ENCODE measurements at regions not wholly inside any gene's neighbourhood (a gene's known extent, or its start where the extent isn't known, plus 50 kb on each side); places are given as distances from the start of the nearest gene placed in this dataset.
"Not testable (repeated sequence)": the region's sequence is repeated elsewhere in the genome, so short reads cannot be mapped to it uniquely, and the experiment has no call there.

DNA sequence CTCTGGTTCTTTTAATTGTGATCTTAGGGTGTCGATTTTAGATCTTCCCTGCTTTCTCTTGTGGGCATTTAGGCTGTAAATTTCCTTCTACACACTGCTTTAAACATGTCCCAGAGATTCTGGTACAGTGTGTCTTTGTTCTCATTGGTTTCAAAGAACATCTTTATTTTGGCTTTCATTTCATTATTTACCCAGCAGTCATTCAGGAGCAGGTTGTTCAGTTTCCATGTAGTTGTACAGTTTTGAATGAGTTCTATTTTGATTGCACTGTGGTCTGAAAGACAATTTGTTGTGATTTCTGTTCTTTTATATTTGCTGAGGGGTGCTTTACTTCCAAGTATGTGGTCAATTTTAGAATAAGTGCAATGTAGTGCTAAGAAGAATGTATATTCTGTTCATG lies 423.8 kb downstream of the PIK3C3 start:
- not testable (repeated sequence) for DNase-seq (ENCODE audit: low read depth in 4 of 4, low spot score in 2 of 4)

DNA sequence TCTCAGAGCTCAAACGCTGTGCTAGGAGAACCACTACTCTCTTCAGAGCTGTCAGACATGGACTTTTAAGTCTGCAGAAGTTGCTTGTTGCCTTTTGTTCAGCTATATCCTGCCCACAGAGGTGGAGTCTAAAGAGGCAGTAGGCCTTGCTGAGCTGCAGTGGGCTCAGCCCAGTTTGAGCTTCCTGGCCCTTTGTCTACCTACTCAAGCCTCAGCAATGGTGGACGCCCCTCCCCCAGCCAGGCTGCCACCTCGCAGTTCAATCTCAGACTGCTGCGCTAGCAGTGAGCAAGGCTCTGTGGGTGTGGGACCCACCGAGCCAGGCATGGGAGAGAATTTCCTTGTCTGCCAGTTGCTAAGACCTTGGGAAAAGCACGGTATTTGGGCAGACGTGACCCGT lies 426.2 kb downstream of the PIK3C3 start:
- DNase-seq (ENCODE audit: low read depth in 4 of 4, low spot score in 2 of 4): not testable (repeated sequence)

DNA sequence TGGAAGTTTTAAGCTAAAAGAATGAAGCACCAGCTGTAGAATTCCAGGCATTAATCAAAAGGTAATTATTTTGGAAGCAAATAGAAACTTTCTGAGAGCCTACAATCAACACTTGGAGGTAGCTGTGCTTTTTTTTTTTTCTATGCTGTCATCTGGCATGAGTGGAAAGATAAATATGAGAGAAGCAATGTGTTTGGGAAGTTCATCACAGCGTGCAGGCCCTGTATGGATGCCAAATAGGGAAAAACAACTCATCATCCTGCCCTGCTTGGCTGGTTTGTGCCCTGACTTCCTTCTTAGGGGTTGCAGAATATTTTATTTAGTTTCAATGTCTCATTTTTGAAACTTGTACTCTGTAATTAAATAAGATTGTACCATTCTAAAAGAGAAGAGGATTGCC lies 437.4 kb downstream of the PIK3C3 start:
- no peak for DNase-seq (ENCODE audit: low read depth in 4 of 4, low spot score in 2 of 4)

DNA sequence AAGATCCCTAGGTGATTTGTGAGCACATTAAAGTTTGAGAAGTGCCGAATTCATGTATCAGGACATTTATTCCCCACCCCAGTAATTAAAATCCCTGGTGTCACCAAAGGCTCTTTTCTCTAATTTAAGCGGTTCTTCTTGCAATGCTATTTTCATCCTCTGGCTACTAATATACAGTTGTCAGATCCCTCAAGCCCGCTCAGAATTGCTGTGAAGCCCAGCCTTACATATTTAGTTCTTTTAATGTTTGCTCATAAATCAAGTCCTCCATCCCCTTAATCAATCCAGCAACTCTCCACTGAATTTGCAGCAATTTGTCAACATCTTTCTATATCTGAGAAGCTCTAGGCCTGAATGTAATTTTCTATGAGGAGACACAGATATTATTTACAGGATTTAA lies 437.9 kb downstream of the PIK3C3 start:
- no peak for DNase-seq (ENCODE audit: low read depth in 4 of 4, low spot score in 2 of 4)

DNA sequence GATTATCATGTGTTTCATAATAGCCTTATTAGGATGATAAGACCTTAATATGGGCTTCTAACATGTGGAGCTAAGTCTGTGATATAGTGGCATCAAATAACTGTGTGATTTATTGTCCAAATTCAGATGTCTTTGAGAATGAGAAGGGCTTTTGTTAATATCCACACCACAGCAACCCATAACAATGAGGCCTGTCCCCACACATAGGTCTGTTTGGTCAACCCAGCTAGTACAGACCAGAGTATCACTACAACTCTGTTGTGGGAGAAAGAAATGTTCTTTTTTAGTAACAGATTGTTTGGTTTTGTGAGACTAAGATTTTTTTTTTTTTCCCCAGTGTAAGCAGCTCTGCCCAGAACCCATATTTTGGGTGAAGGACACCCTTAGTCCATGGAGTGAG lies 439.2 kb downstream of the PIK3C3 start:
- DNase-seq (ENCODE audit: low read depth in 4 of 4, low spot score in 2 of 4): no peak

DNA sequence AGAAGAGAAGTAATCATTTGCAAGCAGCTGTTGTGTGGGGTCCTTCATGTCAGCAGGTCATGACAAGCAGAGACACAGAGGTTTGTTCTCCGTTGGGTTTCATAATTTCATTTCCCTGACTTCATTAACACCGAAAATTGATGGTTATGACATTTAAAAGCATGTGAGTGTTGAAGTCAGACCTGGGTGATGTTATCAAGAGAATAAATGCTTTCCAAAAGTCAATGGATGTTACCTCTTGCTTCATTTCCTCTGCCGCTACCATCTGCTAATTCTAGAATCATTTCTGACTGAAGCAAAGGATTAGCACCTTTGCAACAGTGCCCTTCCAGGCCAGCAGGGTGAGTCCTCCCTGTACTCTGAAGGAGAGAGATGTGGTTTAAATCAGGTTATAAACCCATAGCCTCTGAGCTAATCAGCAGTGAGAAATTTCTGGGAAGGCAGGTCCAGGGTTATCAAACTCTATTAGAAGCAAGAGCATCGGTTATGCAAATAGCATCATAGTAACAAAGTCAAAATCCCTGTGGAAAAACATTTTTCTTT lies 446.2 kb downstream of the PIK3C3 start:
- no peak for DNase-seq (ENCODE audit: low read depth in 4 of 4, low spot score in 2 of 4)

DNA sequence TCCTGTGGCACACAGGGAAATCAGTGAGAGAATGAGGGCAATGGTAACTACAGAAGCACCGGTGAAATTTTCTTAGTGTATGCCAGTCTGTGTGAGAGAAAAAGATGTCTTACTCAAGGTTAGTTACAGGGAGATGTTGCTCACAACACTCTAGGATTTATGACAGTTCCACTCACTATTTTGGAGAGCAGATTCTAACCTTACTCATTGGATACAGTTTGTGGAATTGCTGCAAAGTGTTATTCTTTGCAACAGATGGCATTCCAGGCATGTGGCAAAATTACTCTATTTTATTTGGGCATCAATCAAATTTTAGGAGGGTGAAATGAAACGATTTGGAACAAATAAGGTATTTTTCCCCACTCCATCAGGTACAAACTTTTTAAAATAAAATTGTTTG lies 449.1 kb downstream of the PIK3C3 start:
- DNase-seq (ENCODE audit: low read depth in 4 of 4, low spot score in 2 of 4): no peak

DNA sequence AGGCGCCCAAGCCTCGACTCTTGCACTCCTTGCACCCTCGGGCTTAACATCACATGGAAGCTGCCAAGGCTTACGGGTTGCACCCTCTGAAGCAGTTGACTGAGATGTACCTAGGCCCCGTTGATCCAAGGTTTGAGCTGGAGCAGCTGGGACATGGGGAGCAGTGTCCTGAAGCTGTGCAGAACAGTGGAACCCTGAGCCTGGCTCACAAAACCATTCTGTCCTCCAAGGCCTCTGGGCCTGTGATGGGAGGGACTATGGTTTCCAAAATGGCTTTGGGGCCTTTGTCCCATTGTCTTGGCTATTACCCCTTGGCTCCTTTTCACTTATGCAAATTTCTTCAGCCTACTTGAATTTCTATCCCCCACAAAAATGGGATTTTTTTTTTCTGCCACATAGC lies 454.0 kb downstream of the PIK3C3 start:
- no peak for DNase-seq (ENCODE audit: low read depth in 4 of 4, low spot score in 2 of 4)

DNA sequence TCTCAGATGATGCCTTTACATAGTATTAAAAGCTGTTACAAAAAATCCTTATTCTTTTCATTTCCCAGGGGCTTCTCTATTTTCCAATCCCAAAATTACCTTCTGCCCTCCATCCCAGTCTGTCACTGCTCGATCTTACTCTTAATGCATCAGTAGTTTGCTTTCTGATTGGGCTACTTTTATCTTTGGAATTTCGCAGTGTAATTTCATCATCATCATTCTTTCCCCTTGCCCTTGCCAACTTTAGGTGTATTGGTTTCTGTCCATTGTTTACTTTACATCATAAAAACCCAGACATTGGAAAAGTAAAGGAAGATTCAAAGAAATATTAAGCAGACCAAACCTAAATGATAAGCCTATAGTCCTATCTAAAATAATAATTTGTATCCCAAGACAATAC lies 457.2 kb downstream of the PIK3C3 start:
- no peak for DNase-seq (ENCODE audit: low read depth in 4 of 4, low spot score in 2 of 4)

DNA sequence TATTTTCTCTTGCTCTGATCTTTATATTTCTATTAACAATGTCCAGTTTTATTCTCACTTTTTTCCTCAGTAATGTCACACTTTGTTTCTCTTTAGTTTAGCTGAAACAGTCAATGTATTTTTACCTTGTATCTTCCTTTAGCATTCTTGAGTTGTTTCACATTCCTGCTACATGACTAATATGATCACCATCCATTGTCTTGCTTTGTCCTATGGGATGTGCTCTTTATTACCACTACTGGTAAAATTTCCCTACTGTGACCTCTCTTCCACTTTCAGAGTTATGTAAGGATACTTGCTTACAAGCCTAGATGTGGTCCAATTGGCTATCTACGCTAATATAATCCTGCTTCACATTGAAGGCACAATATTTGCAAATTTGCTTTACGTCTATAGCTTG lies 457.9 kb downstream of the PIK3C3 start:
- DNase-seq (ENCODE audit: low read depth in 4 of 4, low spot score in 2 of 4): no peak

DNA sequence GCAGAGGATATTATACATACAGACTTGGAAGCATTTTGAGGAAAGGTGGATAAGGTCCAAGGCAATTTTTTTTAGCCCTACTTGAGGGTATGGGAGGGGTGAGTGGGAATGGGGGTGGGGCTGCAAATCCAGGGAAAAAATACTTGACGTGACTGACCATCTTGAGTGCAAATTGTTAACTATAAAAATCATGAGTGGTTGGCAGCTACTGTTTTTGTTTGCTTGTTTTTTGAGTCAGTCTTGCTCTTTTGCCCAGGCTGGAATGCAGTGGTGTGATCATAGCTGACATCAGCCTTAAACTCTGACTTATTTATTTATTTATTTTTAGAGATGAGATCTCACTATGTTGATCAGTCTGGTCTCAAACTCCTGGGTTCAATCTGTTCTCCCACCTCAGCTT lies 458.8 kb downstream of the PIK3C3 start:
- DNase-seq (ENCODE audit: low read depth in 4 of 4, low spot score in 2 of 4): no peak

DNA sequence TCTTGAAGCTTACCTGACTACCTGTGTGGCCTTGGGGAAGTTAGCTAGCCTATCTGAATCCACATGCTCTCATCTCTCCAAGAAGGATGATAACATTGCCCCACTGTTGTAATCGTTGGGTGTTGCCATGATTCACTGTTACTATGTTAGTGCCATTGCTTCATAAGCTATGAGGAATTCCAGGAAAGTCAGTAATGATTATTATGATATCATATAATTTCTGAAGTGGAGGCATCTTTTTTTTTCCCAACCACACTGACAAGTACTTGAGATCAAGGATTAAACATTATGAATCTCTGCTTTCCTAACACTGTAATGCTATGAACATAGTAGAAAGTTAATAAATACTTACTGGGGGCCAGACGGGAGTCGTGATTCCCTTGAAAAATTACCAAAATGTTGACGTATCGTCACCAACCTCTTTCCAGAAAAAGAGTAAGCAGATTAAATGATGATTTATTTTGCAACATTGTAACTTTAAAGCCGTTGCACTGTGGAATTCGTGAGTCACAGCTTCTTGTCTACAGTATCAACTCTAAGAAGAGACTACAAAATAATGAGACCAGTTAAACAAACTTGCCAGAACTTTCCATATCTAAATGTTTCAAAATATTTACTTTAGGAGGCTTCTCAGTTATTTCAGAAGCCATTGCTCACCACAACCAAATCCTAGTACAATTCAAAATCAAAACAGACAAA lies 459.9 kb downstream of the PIK3C3 start:
- DNase-seq (ENCODE audit: low read depth in 4 of 4, low spot score in 2 of 4): no peak

DNA sequence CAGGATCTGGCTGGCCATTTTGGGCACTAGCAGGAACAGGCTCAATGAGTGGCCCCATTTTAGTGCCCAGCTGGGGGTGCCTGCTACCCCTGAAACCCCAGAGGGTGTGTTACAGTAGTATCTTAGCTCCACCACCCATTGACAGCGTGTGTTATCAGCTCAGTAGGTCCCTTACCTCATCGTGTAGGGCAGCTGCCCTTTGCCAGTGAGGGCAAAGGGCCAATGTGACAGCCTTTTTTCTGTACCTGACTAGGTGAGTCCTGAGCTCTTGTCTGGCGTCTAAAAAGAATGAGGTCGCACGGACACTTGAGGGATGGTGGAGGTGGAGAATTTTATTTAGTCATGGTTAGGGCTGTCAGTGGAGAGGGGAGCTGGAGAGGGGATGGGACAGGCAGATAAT lies 462.2 kb downstream of the PIK3C3 start:
- DNase-seq (ENCODE audit: low read depth in 4 of 4, low spot score in 2 of 4): no peak

DNA sequence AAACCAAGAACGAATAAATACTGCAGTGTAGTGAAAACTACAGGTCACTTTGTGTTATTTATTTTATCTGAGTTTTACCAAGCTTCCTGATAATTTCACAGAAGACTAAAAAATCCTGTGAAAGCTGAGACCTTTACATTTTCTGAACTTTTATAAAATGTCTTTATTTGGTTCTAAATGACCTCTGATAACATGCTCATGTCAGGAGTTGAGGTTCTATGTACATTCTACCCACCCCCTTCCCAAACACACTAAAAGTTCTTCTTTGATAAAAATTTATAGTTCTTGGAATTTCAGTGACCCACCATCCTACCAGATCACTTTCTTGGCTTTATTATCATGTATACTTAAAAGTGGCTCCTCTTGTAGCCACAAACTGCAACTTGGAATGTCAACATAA lies 463.1 kb downstream of the PIK3C3 start:
- no peak for DNase-seq (ENCODE audit: low read depth in 4 of 4, low spot score in 2 of 4)

DNA sequence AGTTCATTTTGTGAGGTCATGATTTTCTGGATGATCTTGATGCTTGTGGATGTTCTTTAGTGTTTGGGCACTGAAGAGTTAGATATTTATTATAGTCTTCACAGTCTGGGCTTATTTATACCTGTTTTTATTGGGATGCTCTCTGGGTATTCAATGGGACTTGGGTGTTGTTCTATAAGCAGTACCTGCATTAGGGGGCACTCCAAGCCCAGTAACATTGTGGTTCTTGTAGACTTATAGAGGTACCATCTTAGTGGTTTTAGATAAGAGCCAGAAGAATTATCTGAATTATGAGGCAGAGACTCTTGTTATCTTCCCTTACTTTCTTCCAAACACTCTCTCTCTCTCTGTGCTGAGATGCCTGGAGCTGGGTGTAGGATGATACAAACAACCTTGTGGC lies 470.0 kb downstream of the PIK3C3 start:
- no peak for DNase-seq (ENCODE audit: low read depth in 4 of 4, low spot score in 2 of 4)

DNA sequence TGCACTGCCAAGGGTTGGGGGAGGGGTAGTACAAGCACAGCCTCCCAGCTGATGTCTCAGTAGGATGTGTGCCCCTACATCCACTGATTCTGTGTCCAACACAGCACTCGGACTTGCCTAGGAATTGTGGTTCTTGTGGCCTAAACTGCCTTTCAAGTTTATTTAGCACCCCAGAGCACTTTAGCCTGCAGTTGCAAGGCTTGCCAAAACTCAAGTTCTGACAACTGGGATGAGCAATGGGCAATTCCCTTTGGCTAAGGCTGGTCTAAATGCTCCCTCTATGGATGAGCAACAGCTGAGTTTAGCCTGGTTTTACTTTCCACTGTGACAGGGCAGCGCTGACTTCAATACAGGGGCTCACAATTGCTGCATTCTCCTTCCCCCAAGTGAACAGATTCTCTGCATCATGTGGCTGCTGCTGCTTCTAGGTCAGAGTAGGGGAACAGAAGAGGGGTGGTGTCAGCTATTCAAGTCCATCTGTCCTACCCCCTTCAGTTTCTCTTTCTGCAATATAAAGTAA lies 471.5 kb downstream of the PIK3C3 start:
- no peak for DNase-seq (ENCODE audit: low read depth in 4 of 4, low spot score in 2 of 4)

DNA sequence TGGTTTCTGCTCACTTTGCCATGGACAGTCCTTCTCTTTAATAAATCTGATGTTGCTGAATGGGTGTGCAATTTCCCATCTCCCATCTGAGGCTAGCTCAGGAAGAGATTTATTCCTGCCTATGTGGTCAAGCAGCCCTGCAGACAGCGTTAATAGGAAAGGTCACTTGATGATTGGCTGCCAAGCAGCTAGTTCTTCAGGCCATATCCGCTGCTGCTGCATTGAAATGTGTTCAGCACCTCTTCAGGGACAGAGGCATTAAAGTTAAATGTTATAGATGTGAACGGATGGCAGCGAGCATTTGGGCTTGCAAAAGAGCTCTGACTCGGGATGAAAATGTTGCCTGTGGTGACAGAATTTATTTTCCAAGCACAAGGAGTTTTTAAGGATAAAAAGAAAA lies 474.2 kb downstream of the PIK3C3 start:
- DNase-seq (ENCODE audit: low read depth in 4 of 4, low spot score in 2 of 4): no peak

DNA sequence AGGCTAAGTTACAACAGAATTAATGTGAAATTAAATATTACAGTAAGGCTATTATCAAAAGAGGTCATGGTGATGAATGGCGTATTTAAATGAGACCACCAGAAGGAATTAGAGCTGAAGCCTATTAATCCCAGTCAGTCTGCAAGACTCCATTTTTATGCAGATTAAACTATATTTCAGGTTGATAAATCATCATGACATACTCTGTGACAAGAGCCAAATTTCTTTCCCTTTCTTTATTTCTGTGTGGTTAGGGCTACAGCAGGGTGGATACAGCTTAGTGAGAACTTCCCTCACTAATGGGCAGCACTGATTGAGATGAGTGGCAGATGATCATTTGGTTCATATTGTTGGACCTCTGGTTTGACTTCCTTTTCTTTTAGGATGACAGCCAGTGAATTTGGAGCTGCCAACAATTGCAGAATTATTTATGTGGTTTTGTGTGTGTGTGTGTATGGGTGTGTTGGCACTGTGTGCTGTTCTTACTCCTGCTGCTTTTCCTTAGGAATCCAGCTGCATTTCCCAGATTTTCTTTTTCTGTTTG lies 481.3 kb downstream of the PIK3C3 start:
- DNase-seq (ENCODE audit: low read depth in 4 of 4, low spot score in 2 of 4): no peak

DNA sequence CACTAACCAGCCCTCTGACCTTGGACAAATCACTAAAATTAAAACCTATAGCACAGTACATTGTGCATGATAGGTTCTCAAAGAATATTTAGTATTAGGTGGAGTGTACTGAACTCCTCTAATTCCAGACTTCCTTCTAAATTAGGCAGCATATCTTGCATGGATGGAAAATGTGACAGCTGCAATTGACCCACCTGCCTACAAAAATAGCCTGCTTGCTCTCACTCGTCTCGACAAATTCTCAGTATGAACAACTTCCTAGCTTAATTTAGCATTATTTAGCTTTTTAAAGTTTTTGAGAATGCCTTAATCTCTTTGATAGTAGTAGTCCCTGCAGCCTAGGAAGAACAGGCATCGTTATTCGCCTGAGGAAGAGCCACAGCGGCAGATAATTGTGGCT lies 482.0 kb downstream of the PIK3C3 start:
- no peak for DNase-seq (ENCODE audit: low read depth in 4 of 4, low spot score in 2 of 4)

DNA sequence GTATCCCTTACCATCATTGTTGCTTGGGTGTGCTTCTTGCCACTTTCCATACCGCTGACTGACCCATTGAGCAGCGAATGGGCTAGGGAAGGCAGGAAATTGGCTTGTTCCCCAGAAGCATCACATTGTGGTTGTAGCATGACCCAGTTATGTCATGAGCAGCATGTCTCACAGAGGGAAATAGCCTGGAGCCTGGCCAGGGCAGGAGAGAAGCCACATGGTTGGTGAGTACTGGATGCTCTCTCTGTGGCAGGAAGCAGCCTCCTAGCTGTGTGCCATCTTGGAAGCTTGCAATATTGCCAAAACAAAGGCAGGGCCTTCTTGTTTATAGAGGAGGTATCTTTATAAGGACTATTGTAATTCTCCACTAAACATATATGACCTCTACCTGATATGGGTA lies 482.6 kb downstream of the PIK3C3 start:
- DNase-seq (ENCODE audit: low read depth in 4 of 4, low spot score in 2 of 4): no peak

DNA sequence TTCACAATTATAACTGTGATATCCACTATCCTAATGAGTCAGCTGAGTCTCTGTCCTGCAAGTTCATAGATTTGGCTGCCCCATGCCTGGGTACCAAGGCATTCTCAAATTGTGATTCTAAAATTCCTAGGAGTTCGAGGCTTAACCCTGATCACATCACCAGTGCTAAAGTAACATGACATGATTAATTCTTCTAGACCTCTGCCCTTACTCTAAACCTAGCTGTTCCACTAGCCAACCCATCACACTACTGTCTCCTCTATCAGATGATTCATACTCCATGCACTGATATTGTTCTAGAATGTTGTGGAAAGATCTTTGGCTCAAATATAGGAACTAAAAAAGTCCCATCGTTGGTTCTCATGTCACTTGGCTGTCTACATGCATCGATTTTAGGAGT lies 487.6 kb downstream of the PIK3C3 start:
- DNase-seq (ENCODE audit: low read depth in 4 of 4, low spot score in 2 of 4): no peak

DNA sequence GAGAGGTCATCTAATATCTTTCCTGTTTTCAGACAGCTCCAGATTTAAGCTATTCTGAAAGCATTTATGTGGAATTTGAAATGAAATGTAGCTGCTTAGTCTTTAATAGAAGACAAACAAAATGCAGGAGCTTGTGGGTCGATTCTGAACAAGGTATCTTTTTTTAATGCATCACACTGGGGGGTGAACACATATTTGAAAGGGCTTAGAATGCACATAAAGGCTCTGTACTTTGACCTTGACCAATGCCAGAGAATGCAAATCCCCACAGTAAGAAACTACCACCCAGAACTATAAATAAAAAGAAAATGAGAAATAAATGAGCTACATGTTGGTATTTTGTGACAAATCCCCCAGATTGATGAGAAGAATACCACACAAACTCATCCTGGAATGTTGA lies 489.3 kb downstream of the PIK3C3 start:
- no peak for DNase-seq (ENCODE audit: low read depth in 4 of 4, low spot score in 2 of 4)
